Mesothelial cell of epicardium (in vitro differentiated cells): ENCODE measurements at regions not wholly inside any gene's neighbourhood (a gene's known extent, or its start where the extent isn't known, plus 50 kb on each side); places are given as distances from the start of the nearest gene placed in this dataset.

Experiments used
- DNase-seq, 2 experiments: peaks; one replicate each; pipeline ENCODE4 v3.0.0; 2021; ENCODE audit warnings: low spot score in 2 of 2; ENCODE audit not compliant: unreplicated experiment in 2 of 2
- H3K27ac Mint-ChIP-seq: 2 replicates; pipeline ENCODE4 v1.8.0; 2021; ENCODE audit warnings: mixed read lengths
- H3K27me3 Mint-ChIP-seq: 2 replicates; pipeline ENCODE4 v1.8.0; 2021; ENCODE audit warnings: low read depth, mixed read lengths
- H3K36me3 Mint-ChIP-seq: 2 replicates; pipeline ENCODE4 v1.8.0; 2021; ENCODE audit warnings: mixed read lengths
- H3K4me1 Mint-ChIP-seq: 2 replicates; pipeline ENCODE4 v1.8.0; 2021; ENCODE audit warnings: mixed read lengths
- H3K4me3 Mint-ChIP-seq: 2 replicates; pipeline ENCODE4 v1.8.0; 2021; ENCODE audit warnings: mild to moderate bottlenecking, moderate library complexity, mixed read lengths
- H3K9me3 Mint-ChIP-seq: 2 replicates; pipeline ENCODE4 v1.8.0; 2021; ENCODE audit warnings: mixed read lengths
- TF ChIP-seq, protein P1 (sequence below): fragments of 200-600 bp; sonication (generic); IDR thresholded peaks from one replicate; pipeline ENCODE4 v1.5.0; 2021; ENCODE audit warnings: antibody characterized with exemption; ENCODE audit not compliant: unreplicated experiment

DNA sequence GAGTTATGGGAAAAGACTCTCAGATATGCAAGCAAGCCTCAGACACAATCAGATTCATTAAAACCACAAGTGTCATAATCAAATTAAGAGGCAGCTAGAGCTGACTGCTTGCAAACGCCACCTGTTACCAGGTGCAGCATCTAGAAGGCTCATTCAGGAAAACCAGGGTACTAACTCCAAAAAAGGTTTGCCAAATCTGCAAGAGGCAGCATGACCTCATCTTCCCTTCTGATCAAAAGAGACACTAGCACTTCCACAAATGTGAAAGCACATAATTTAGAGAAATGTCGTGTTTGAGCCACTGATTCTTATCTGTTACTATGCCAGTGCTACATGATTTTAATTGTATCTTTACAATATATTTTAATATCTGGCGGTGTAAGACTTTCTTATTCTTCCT, 123.3 kb upstream of the NANOGP8 start:
- no peak for DNase-seq
- peaks cover 55% of the 10 kb centered on the region for H3K4me1 Mint-ChIP-seq
- TF ChIP-seq, protein P1, sequence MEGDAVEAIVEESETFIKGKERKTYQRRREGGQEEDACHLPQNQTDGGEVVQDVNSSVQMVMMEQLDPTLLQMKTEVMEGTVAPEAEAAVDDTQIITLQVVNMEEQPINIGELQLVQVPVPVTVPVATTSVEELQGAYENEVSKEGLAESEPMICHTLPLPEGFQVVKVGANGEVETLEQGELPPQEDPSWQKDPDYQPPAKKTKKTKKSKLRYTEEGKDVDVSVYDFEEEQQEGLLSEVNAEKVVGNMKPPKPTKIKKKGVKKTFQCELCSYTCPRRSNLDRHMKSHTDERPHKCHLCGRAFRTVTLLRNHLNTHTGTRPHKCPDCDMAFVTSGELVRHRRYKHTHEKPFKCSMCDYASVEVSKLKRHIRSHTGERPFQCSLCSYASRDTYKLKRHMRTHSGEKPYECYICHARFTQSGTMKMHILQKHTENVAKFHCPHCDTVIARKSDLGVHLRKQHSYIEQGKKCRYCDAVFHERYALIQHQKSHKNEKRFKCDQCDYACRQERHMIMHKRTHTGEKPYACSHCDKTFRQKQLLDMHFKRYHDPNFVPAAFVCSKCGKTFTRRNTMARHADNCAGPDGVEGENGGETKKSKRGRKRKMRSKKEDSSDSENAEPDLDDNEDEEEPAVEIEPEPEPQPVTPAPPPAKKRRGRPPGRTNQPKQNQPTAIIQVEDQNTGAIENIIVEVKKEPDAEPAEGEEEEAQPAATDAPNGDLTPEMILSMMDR, result no peak
- H3K4me3 Mint-ChIP-seq, result no peak overlapping the region
- H3K9me3 Mint-ChIP-seq, result no peaks in the 10 kb centered on the region
- peak overlapping the region; percentile 79 for H3K27ac Mint-ChIP-seq
- no peaks in the 10 kb centered on the region for H3K36me3 Mint-ChIP-seq
- H3K27me3 Mint-ChIP-seq, result no peaks in the 10 kb centered on the region

DNA sequence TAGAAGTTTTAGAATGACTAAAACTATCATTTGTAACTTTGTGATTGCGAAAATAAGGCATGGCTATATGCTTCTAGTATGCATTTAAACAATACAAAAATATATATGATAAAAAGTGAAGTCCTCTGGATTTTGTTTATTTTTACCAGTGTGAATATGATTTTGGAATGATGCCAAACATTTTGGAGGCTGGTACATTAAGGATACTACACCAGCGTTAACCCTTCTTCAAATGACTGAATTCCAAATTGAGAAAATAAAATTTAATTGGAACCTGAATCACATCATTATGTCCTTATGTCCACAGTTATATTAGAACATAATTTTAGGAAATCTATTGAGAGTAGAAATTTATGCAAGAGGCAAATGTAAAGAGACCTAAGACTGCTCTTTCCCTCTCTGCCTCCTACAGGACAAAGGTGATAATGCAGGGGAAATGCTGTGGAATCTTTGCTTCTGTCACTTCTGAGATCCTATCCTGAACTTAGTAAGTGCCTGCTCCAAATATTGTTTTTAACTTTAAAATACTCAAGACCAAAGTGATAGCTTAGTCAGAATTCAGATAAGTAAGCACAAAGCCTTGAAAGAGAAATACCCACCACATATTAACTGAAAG, 121.1 kb upstream of the NANOGP8 start:
- Mint-ChIP-seq H3K27ac (no peak overlapping the region), H3K36me3 (no peaks in the 10 kb centered on the region), H3K27me3 (no peaks in the 10 kb centered on the region), H3K9me3 (no peaks in the 10 kb centered on the region), H3K4me1 (peaks cover 42% of the 10 kb centered on the region), H3K4me3 (no peak overlapping the region)
- DNase-seq, result no peak
- TF ChIP-seq, protein P1, result peak; percentile 42

DNA sequence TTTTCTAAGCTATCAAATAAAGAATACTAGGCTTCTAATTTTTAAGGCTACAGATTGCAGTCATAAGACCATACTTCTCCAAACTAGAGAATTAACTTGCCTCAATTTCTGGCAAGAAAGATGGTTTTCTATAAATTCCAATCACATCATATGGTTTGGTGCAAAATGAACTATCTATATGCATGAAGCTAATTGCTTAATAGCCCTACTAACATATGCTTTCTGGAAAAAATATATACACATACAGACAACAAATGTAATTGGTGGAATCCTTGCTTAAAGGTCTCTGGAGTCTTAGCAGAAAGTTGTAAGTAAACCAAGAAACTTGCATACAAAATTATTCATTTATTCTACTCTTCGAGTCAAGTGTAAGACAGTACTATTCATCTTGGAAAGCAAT, 113.1 kb upstream of the NANOGP8 start:
- Mint-ChIP-seq H3K36me3 (peaks cover 4% of the 10 kb centered on the region), H3K27ac (peak overlapping the region; percentile 6), H3K9me3 (peaks cover 8% of the 10 kb centered on the region), H3K27me3 (no peaks in the 10 kb centered on the region), H3K4me1 (peaks cover 21% of the 10 kb centered on the region), H3K4me3 (no peak overlapping the region)
- no peak for DNase-seq
- TF ChIP-seq, protein P1, result no peak

DNA sequence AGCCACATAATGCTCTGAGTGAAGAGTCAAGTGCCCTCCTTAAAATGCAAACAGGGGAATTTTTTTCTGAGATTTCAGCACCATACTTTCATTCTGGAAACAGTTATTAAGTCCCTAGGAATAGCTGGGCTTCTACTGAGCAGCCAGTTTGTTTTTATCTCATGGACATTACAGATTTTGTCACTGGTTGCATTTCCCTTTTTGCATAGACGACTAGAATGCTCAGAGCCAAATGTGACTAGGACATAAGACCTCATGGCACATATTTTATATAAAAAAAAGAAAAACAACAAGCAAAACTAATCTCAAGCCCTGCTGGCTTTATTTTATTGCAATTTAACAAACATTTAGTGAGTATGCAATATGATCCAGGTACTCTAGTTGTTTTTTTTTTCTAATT, 112.7 kb upstream of the NANOGP8 start:
- TF ChIP-seq, protein P1, result no peak
- peaks cover 11% of the 10 kb centered on the region for H3K9me3 Mint-ChIP-seq
- peak overlapping the region; percentile 80 for H3K27ac Mint-ChIP-seq
- H3K36me3 Mint-ChIP-seq, result peaks cover 4% of the 10 kb centered on the region
- H3K27me3 Mint-ChIP-seq, result no peaks in the 10 kb centered on the region
- peaks cover 21% of the 10 kb centered on the region for H3K4me1 Mint-ChIP-seq
- H3K4me3 Mint-ChIP-seq, result no peak overlapping the region
- no peak for DNase-seq

DNA sequence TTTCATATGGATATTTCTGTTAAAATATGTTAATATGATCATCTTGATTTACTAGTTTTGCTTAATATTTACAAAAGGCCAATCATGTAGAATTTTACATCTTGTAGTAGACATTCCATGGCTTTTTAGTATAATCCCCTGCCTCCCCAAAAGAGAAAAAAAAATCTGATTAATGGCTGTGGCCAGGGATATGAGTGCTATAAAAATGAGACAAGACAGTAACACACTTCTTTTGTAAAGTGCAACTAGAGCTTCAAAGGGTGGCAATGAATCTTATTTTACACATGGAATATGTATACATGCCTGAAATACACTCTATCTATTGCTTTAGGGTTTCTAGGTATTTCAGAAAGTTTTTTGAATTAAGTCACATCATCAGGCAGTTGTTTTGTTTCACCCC, 112.2 kb upstream of the NANOGP8 start:
- Mint-ChIP-seq H3K4me3 (no peak overlapping the region), H3K4me1 (peaks cover 18% of the 10 kb centered on the region), H3K36me3 (peaks cover 8% of the 10 kb centered on the region), H3K9me3 (peaks cover 15% of the 10 kb centered on the region), H3K27me3 (no peaks in the 10 kb centered on the region), H3K27ac (peak overlapping the region; percentile 80)
- TF ChIP-seq, protein P1, result no peak
- no peak for DNase-seq

DNA sequence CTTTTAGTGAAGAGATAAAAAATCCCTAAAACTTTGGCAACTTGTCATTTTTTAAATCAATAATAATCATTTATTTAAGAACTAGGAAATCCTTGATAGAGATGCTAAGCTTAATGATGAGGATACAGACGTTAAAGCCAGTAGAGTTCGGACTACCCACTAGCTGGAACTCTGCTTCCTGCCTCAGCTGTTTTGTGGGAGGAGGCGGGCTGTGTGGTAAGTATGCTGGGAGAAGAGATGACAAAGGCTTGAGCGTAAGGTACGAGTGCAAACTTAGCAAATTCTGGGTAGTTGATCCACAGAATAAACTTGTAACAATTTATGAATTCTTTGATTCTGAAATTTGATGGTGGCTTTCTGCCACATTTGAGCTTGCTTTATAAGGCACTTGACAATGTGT, 111.2 kb upstream of the NANOGP8 start:
- Mint-ChIP-seq H3K9me3 (peaks cover 23% of the 10 kb centered on the region), H3K36me3 (peaks cover 16% of the 10 kb centered on the region), H3K27ac (peak overlapping the region; percentile 62), H3K4me3 (no peak overlapping the region), H3K27me3 (no peaks in the 10 kb centered on the region), H3K4me1 (peaks cover 17% of the 10 kb centered on the region)
- DNase-seq, result no peak
- TF ChIP-seq, protein P1, result no peak
